Right atrium auricular region (tissue), 2 donors: ENCODE measurements at regions not wholly inside any gene's neighbourhood (a gene's known extent, or its start where the extent isn't known, plus 50 kb on each side); places are given as distances from the start of the nearest gene placed in this dataset.

Experiments
- DNase-seq: peaks from one replicate; pipeline ENCODE4 v3.0.0-alpha.2; 2019; ENCODE audit warnings: low spot score
- H3K27ac ChIP-seq, 2 donors: fragments of 200-600 bp; sonication (generic); 1 replicate in 1 of 2; 2 replicates in 1 of 2; pipeline ENCODE4 v1.5.1; 2016 to 2019
- H3K27me3 ChIP-seq, 2 donors: fragments of 200-600 bp; sonication (generic); one replicate each; pipeline versions ENCODE4 v1.5.1 to v1.6.0; 2017 to 2019
- H3K36me3 ChIP-seq: fragments of 200-600 bp; sonication (generic); one replicate; pipeline ENCODE4 v1.5.1; 2016
- H3K4me1 ChIP-seq, 2 donors: fragments of 200-600 bp; sonication (generic); one replicate each; pipeline versions ENCODE4 v1.5.1 to v1.6.0; 2017 to 2019
- H3K4me3 ChIP-seq, 2 donors: fragments of 200-600 bp; sonication (generic); 1 replicate in 1 of 2; 2 replicates in 1 of 2; pipeline ENCODE4 v1.5.1; 2017 to 2019; ENCODE audit warnings: mild to moderate bottlenecking in 1 of 2, moderate library complexity in 1 of 2
- H3K9me3 ChIP-seq, 2 donors: fragments of 200-600 bp; sonication (generic); one replicate each; pipeline ENCODE4 v1.5.1; 2019
- TF ChIP-seq, protein P1 (sequence below), 2 donors: fragments of 200-600 bp; sonication (generic); IDR thresholded peaks; one replicate each; pipeline ENCODE4 v1.5.1; 2019; ENCODE audit warnings: antibody characterized with exemption in 2 of 2

DNA sequence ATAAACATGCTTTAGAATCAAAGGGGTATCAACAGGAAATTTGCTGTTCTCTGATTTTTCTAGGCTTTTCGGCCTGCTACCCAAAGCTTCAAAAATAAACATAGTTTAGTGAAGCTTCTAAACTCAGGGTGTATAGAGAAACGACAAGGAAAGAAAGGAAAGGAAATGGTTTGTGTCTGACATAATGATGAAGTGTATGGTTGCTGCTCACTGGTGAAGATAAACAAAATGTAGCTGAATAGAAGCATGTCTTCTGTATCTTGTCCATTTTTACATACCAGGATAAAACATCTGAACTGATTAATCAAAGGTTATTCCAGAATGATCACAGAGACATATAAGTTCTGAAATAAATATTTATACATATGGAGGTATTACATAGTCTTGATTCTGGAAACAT is 1324.6 kb upstream of the NRXN1 start:
- no peaks in the 10 kb centered on the region for H3K36me3 ChIP-seq
- DNase-seq: no peak
- TF ChIP-seq, protein P1, sequence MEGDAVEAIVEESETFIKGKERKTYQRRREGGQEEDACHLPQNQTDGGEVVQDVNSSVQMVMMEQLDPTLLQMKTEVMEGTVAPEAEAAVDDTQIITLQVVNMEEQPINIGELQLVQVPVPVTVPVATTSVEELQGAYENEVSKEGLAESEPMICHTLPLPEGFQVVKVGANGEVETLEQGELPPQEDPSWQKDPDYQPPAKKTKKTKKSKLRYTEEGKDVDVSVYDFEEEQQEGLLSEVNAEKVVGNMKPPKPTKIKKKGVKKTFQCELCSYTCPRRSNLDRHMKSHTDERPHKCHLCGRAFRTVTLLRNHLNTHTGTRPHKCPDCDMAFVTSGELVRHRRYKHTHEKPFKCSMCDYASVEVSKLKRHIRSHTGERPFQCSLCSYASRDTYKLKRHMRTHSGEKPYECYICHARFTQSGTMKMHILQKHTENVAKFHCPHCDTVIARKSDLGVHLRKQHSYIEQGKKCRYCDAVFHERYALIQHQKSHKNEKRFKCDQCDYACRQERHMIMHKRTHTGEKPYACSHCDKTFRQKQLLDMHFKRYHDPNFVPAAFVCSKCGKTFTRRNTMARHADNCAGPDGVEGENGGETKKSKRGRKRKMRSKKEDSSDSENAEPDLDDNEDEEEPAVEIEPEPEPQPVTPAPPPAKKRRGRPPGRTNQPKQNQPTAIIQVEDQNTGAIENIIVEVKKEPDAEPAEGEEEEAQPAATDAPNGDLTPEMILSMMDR (IDR thresholded peaks at IDR 0.05): no peak
- H3K9me3 ChIP-seq: no peaks in the 10 kb centered on the region
- no peak overlapping the region for H3K4me3 ChIP-seq
- no peak overlapping the region for H3K27ac ChIP-seq
- H3K4me1 ChIP-seq: no peaks in the 10 kb centered on the region
- no peaks in the 10 kb centered on the region for H3K27me3 ChIP-seq

DNA sequence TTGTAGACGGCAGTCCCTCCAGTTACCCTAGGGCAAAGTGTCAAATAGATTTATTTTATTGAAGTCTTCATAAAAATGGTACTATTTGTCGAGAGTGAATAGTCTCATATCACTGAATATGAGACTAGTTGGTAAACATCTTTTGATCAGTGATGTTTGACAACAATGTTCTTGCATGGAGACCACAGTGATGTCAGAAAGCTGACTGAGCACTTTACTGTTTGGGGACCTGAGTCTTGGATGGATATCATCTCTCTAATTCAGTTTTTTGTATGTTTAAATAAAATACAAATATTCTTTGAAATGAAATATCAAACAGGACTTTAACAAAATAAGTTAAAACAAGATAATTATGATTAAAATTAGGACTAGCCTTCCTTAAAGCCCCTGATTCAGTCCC is 1315.4 kb upstream of the NRXN1 start:
- Histone ChIP-seq H3K27me3 (no peaks in the 10 kb centered on the region), H3K4me3 (no peak overlapping the region), H3K9me3 (no peaks in the 10 kb centered on the region), H3K36me3 (no peaks in the 10 kb centered on the region), H3K27ac (no peak overlapping the region), H3K4me1 (no peaks in the 10 kb centered on the region)
- DNase-seq: no peak
- TF ChIP-seq, protein P1 (IDR thresholded peaks at IDR 0.05): no peak

DNA sequence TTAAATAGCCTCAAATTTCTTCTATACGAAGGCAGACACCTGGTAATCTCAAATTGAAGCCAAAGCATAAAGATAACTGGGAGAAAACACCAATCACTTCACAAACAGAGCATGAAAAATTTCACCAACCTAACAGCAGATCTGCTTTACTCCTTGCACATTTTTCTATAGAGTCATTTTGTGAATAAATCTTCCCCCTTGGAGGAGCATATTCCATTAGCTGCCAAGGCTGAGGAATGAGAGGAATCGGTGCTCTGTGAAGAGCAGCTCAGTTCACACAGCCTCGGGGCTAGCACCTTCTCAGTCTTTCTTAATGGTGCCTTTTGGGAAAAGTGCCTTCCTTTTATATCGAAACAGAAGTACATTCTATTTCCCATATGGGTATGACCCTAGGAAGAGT is 1313.7 kb upstream of the NRXN1 start:
- Histone ChIP-seq H3K36me3 (no peaks in the 10 kb centered on the region), H3K27me3 (no peaks in the 10 kb centered on the region), H3K9me3 (no peaks in the 10 kb centered on the region), H3K27ac (no peak overlapping the region), H3K4me1 (no peaks in the 10 kb centered on the region), H3K4me3 (no peak overlapping the region)
- TF ChIP-seq, protein P1 (IDR thresholded peaks at IDR 0.05): no peak
- no peak for DNase-seq

DNA sequence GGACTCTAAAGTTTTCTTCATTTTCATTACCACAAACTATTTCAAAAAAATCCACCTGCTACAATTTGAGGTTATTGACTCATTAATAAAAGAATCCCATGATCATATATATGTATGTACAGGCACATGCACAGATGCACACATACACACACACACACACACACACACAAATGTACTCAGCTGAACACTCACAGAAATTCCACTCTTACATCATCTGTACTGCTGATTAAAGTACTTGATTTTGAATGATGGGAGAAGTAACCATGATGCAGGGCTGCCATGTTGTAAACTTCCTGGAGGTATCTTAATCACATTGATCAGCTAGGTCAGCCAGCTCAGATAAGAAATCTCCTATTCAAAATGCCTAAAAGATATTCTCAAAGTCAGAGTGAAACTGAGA is 1313.2 kb upstream of the NRXN1 start:
- TF ChIP-seq, protein P1 (IDR thresholded peaks at IDR 0.05): no peak
- Histone ChIP-seq H3K36me3 (no peaks in the 10 kb centered on the region), H3K4me3 (no peak overlapping the region), H3K27me3 (no peaks in the 10 kb centered on the region), H3K4me1 (no peaks in the 10 kb centered on the region), H3K27ac (no peak overlapping the region), H3K9me3 (no peaks in the 10 kb centered on the region)
- no peak for DNase-seq

DNA sequence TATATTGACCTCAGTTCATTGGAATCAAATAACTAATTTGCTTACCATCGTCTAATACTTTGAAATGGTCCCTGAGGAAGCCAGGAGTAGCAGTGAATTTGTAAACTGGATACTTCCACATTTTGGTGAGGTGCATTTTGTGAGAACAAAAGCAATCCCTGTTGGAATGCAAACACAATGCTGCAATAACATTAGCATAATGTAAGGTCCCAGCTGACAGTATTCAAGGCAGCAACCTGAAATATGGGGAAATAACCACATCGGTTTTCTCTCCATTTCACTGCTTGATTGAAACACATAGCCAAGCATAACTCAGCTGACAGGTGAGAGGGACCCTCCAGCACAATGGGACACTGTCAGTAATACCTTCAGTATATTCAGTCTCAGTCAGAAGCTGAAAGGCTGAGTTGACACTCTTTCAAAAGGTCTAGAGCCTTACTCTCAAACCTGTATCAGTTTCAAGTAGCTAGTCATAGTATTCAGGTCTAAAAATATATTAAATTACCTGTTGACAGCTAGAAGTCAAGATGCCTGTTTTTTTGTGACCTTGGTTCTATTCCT is 1311.9 kb upstream of the NRXN1 start:
- Histone ChIP-seq H3K9me3 (no peaks in the 10 kb centered on the region), H3K4me1 (no peaks in the 10 kb centered on the region), H3K27me3 (no peaks in the 10 kb centered on the region), H3K4me3 (no peak overlapping the region), H3K36me3 (no peaks in the 10 kb centered on the region), H3K27ac (no peak overlapping the region)
- TF ChIP-seq, protein P1 (IDR thresholded peaks at IDR 0.05): no peak
- no peak for DNase-seq

DNA sequence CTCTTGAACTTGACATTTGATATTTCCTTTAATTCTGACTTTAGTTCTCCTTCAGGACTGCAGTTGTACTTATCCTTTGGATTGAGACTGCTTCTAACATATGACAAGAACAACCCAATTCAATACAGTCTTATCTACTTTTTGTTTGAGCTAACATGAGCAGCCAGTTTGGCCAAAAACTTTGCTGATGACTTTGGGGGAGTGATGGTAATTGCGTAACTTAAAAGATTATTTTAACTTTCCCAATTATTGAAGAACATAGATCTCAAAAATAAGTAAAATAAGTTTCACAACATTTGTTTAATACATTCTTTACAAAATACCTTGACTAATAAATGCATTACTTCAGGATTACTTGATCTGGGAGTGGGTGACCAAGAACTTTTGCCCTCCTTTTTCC is 1311.1 kb upstream of the NRXN1 start:
- TF ChIP-seq, protein P1 (IDR thresholded peaks at IDR 0.05): no peak
- Histone ChIP-seq H3K36me3 (no peaks in the 10 kb centered on the region), H3K27me3 (no peaks in the 10 kb centered on the region), H3K4me3 (no peak overlapping the region), H3K27ac (no peak overlapping the region), H3K4me1 (no peaks in the 10 kb centered on the region), H3K9me3 (no peaks in the 10 kb centered on the region)
- DNase-seq: no peak
